OCI-LY7 (cell line): ENCODE measurements at regions not wholly inside any gene's neighbourhood (a gene's known extent, or its start where the extent isn't known, plus 50 kb on each side); places are given as distances from the start of the nearest gene placed in this dataset.

Experiments used
- CTCF ChIP-seq: fragments of 200-600 bp; sonication (generic); conservative IDR thresholded peaks from 2 replicates; pipeline ENCODE4 v1.5.1; 2014; ENCODE audit warnings: mild to moderate bottlenecking, antibody characterized with exemption, low read length, moderate library complexity, mixed read lengths
- EZH2phosphoT487 ChIP-seq: fragments of 200-600 bp; sonication (generic); IDR thresholded peaks from 2 replicates; pipeline ENCODE4 v1.6.1; 2018; ENCODE audit warnings: low read depth, borderline replicate concordance, mild to moderate bottlenecking, mixed run types, antibody characterized with exemption, low read length, moderate library complexity, mixed read lengths

GRCh38 chr1:5746611-5747425 lies 245.4 kb downstream of the NPHP4 start:
- TF ChIP-seq CTCF: no peak
- no peak for TF ChIP-seq EZH2phosphoT487
